ENCODE measurements at regions not wholly inside any gene's neighbourhood (a gene's known extent, or its start where the extent isn't known, plus 50 kb on each side); places are given as distances from the start of the nearest gene placed in this dataset.
A peak's percentile ranks its signal among the peaks of the same experiment; 100 is the strongest.
"Not testable (repeated sequence)": the region's sequence is repeated elsewhere in the genome, so short reads cannot be mapped to it uniquely, and the experiment has no call there.

DNA sequence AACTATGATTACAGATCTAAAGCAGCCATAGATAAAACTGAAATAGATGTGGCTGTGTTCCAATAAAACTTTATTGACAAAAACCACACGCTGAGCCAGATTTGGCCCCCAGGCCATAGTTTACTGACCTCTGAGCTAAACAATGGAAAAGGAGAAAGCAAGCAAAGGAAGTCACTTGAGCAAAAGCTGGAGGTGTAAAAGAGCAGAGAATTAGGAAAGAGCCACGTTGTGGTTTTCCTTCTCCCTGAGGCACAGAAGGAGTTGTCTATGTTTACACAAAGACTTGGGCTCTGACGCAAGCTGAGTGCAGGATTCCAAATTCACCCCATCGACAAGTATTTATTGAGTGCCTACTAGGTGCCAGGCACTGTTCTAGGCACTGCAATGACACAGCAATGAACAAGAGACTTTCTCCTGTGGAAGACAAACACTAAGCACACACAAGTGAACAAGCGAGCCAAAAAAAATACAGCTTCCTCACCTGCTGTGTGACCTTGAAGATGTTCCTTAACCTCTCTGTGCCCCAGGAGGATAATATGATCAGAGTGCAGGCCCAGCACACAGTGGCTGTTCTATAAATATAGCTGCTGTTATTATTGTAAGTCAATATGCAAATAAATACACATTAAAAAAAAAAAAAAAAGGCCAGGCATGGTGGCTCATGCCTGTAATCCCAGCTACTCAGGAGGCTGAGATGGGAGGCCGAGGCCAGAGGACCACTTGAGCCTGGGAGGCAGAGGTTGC, 75.4 kb upstream of the PTPN1 start:
- no peak for DNase-seq

- DNase-seq: no peak
Observed at GRCh38 chr20:50435397-50436051, 74.7 kb upstream of the PTPN1 start.

GRCh38 chr20:50436052-50436656, 74.0 kb upstream of the PTPN1 start:
- no peak for DNase-seq

- DNase-seq: no peak
Observed at GRCh38 chr20:50436696-50437095, 73.5 kb upstream of the PTPN1 start.

DNA sequence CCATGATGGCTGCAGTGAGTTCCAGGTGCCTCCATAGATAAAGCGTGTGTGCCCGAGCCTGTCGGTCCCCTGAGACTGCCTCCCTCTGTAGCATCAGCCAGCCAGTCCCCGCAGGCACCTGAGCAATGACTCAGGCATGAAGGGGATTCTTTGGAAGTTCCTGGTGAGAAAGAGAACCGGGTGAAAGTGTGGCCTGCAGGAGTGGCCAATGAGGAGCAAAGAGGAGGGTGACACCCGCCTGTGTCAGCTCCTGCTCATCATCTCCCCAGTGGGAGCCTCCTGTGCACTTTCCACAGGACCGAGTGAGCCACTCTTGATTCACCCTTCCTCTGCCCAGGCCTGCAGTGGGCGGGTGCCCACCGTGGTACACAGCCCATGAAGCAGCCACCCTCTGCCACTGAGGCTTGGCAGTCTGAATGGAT, 71.2 kb upstream of the PTPN1 start:
- no peak for DNase-seq

- DNase-seq: no peak
Observed at GRCh38 chr20:50439539-50440453, 70.4 kb upstream of the PTPN1 start.

DNA sequence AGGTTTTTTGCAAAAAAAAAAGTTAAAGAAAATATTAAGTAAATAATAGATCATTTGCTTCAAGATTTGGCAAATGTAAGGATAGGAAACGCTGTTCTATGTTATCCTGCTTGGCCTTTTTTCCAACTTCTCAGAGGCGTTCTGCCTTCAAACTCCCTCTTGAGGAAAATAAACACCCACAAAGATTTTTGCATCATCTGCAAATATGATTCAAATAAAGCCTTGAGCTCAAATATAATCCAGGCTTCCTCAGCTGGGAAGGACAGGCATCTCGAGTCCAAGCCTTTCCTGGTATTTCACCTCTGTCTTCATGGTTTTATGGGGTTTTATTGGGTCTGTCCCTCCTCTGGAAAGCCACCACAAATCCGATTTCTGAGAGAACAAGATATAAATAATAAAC, 67.7 kb upstream of the PTPN1 start:
- DNase-seq: no peak

GRCh38 chr20:50445354-50446151, 64.6 kb upstream of the PTPN1 start:
- DNase-seq: no peak

DNA sequence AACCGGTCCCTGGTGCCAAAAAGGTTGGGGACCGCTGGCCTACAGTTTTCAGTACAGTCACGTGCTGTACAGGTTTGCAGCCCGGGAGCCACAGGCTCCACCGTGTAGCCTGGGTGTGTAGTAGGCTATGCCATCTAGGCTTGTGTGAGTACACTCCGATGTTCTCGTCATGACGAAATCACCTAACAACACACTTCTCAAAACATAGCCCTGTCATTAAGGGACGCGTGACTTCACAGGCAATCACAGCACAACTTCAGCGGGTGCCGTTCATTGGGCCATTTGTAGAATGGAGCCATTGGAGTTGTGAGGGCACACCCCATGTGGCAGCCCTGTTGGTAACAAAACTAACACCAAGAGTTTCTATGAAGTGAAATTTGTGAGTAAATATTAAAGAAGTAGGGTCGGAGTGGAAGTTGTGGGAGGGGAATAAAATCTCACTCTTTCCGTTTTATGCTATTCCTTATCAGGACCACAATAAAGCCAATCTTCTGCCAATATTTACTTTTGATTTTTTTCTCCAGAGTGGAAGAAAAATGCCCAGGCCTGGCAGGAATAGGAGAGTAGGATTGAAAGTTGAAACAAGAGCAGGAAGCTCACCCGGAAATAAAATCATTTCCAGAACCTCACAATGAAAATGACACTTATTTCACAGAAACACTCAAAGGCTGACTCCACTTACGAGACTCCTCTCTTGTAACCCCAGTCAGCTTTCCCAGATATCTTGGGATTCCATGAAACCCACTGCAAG, 63.7 kb upstream of the PTPN1 start:
- DNase-seq: no peak

DNA sequence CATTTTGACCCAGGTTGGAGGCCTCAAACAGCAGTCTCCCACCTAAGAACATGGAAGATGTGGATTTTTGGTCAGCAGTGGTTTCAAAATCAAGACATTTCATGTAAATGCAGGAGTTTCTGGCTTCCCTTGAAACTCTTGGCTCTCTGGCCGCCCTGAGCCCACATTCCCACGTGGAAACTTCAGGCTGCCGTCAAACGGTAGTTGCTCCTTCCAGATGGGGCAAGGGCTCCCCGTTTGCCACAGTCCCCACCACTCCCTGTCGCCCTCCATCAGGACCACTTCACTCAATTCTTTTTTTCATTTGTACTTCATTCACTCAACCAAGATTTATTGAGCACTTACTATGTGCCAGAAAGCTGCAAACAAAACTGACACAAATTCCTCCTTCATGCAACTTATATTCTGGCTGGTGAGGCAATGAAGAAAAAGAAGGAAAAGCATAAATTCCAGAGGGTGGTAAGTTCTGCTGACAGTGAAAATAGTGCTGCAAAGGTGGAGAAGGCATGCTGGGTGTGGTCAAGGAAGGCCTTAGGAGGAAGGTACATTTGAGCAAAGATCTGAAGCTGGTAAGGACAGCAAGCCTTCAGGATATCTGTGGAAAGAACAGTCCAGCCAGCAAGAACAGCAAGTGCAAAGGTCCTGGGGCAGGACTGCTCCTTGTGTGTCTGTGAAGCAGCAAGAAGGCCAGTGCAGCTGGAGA, 62.9 kb upstream of the PTPN1 start:
- DNase-seq: no peak

- DNase-seq: no peak
Observed at GRCh38 chr20:50447817-50448216, 62.4 kb upstream of the PTPN1 start.

GRCh38 chr20:50448625-50449403, 61.4 kb upstream of the PTPN1 start:
- not testable (repeated sequence) for DNase-seq

DNA sequence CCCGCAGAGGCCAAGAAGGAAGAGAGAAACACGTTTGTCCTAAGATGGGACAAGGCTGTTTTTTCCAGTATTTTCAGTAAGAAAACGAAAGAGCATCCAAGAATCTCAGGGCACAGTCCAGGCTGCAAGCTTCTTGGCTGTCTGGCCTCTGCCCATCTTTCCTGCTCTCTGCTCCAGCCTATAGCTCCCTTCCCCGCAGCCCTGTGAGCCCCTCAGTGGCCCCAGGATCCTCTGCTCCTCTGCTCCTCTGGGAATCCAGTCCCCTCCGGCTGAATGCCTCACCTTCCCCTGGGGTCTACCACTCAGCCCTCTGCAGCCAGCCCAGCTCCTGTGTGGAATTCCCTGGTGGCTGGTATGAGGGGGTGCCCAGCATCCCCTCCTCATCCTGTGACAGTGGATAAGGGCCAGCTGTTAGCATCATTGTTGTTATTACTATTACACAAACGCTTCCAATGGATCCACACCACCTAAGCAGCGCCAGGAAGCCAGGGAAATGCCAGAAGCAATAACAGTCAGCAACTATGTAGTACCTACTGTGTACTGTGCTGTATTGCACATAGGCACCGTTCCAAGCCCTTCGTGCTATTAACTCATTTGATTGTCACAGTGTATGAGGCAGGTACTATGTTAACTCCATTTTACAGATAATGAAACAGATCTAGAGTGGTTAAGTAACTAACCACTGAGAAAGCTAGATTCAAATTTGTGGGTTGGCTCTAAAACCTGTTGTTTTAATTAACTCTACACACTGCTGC, 60.3 kb upstream of the PTPN1 start:
- DNase-seq: no peak

- no peak for DNase-seq
Observed at GRCh38 chr20:50450493-50450826, 59.7 kb upstream of the PTPN1 start.

- peak; percentile 18 for DNase-seq
Observed at GRCh38 chr20:50450881-50451752, 59.1 kb upstream of the PTPN1 start.

DNA sequence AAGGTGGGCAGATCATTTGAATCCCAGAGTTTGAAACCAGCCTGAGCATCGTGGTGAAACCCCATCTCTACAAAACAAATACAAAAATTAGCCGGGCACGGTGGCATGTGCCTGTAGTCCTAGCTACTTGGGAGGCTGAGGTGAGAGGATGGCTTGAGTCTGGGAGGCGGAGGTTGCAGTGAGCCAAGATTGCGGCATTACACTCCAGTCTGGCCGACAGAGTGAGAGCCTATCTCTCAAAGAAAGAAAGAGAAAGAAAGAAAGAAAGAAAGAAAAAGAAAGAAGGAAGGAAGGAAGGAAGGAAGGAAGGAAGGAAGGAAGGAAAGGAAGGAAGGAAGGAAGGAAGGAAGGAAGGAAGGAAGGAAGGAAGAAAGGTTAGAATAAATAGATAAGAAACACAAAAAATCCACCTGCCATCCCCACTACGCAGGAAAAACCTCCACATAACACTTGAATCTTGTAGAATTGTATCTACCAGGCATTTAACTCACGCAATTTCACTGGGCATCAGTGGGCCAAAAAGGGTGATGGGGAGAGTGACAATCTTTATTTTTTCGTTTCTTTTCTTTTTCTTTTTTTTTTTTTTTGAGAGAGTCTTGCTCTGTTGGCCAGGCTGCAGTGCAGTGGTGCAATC, 58.3 kb upstream of the PTPN1 start:
- not testable (repeated sequence) for DNase-seq

GRCh38 chr20:50453533-50454244, 56.5 kb upstream of the PTPN1 start:
- no peak for DNase-seq
